Stimulated activated effector memory CD8-positive, alpha-beta T cell treated with anti-CD3 and anti-CD28 coated beads, Interleukin-12 subunit alpha, Interleukin-12 subunit beta, amount 100 ng/mL, for 72 hours (primary cell): ENCODE measurements at regions not wholly inside any gene's neighbourhood (a gene's known extent, or its start where the extent isn't known, plus 50 kb on each side); places are given as distances from the start of the nearest gene placed in this dataset.

Experiments
- ATAC-seq: fragments of 150-1000 bp; cut with Tn5 transposase; 2 replicates; pipeline ENCODE4 v1.10.0; 2021
- DNase-seq, 2 donors: peaks; one replicate each; pipeline ENCODE4 v3.0.0; 2021 to 2022; ENCODE audit warnings: low spot score in 2 of 2
- H3K27ac Mint-ChIP-seq: one replicate; pipeline ENCODE4 v1.8.0; 2022; ENCODE audit warnings: mild to moderate bottlenecking, mixed read lengths
- H3K36me3 Mint-ChIP-seq: one replicate; pipeline ENCODE4 v1.8.0; 2022; ENCODE audit warnings: mild to moderate bottlenecking, mixed read lengths
- H3K4me1 Mint-ChIP-seq: one replicate; pipeline ENCODE4 v1.8.0; 2022; ENCODE audit warnings: mixed read lengths
- H3K4me3 Mint-ChIP-seq: one replicate; pipeline ENCODE4 v1.8.0; 2022; ENCODE audit warnings: mild to moderate bottlenecking, mixed read lengths
- H3K9me3 Mint-ChIP-seq: one replicate; pipeline ENCODE4 v1.8.0; 2022; ENCODE audit warnings: mixed read lengths

DNA sequence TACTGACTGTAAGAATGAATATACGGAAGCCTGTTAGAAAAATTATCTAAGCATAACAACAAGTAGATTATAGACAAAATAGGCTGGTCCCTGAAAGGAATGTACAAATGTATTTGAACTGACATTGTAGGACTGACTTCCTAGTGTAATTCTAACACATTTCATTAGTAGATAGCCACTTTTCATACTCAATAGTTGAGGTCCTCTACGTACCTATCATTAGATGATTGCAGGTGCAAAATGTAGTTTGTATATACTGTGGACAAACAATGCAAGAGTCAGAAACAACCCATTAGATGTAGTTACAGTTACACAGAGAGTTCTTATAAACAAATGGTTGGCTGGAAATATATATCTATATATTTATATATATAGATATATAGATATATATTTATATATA lies 402.3 kb upstream of the SLITRK6 start:
- Mint-ChIP-seq H3K9me3 (peaks cover under 1% of the 10 kb centered on the region), H3K36me3 (no peaks in the 10 kb centered on the region), H3K27ac (no peak overlapping the region), H3K4me1 (no peaks in the 10 kb centered on the region), H3K4me3 (no peak overlapping the region)
- no peak for DNase-seq
- peak; percentile 44 for ATAC-seq

DNA sequence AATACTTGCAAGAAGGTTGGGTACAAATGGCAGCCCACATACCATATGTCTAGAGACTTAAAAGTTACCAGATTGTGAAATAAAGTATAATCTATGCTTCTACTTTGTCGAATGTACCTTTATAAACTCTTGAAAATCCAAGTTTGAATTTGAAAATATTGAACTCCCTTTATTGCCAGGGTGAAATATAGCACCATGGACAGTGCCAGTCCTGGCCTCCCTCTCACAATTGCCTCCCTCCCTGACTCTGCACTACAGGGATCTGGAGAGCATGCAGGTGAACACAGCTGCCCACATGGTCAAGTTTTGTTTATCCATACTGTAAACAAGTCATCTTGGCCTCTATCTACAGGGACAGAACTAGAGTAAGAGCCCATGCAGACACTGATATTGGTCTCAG lies 394.1 kb upstream of the SLITRK6 start:
- Mint-ChIP-seq H3K4me3 (no peak overlapping the region), H3K9me3 (peaks cover 7% of the 10 kb centered on the region), H3K27ac (no peak overlapping the region), H3K36me3 (no peaks in the 10 kb centered on the region), H3K4me1 (no peaks in the 10 kb centered on the region)
- ATAC-seq (no peak), DNase-seq (no peak)

DNA sequence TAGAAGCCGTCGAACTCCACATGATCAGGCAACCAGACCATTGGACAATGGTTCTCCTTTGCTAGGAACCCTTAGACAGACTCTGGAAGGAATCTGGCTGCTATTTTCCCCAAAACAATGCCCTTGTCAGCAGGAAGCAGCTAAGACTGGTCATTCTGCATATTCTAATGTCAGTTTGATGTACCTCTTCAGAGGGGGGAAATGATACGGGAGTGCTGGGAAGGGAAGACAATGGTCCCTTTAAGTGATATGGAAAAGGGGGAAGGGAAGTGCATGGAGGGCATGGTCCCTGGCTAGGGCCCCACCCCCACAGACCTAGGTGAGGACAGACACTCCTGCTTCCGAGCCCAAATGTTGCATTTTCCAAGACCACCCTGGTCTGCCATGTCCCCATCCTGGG lies 389.0 kb upstream of the SLITRK6 start:
- no peaks in the 10 kb centered on the region for H3K4me1 Mint-ChIP-seq
- DNase-seq (no peak), ATAC-seq (no peak)
- no peak overlapping the region for H3K4me3 Mint-ChIP-seq
- H3K36me3 Mint-ChIP-seq: no peaks in the 10 kb centered on the region
- peaks cover 12% of the 10 kb centered on the region for H3K9me3 Mint-ChIP-seq
- H3K27ac Mint-ChIP-seq: no peak overlapping the region

DNA sequence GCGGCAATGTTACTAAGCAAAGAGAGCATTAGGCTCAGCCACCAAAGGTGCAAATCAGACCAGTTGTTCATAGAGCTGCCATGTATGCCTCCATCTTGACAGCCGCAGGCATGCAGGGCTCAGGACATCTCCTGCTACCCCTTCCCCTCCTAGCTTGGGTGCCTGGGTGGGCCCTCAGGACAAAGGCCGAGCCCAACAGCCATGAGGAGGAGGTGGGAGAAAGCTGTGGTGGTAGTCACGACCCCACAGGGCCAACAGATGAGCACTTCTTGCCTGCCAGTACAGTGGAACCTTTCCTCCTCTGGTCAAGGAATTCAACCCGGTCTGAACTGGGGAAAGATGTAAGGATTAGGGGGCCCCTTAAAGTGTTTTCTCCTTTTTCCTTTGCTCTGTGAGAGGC lies 386.4 kb upstream of the SLITRK6 start:
- H3K4me1 Mint-ChIP-seq: no peaks in the 10 kb centered on the region
- H3K27ac Mint-ChIP-seq: no peak overlapping the region
- no peaks in the 10 kb centered on the region for H3K36me3 Mint-ChIP-seq
- H3K9me3 Mint-ChIP-seq: peaks cover 16% of the 10 kb centered on the region
- DNase-seq (no peak), ATAC-seq (no peak)
- H3K4me3 Mint-ChIP-seq: no peak overlapping the region

DNA sequence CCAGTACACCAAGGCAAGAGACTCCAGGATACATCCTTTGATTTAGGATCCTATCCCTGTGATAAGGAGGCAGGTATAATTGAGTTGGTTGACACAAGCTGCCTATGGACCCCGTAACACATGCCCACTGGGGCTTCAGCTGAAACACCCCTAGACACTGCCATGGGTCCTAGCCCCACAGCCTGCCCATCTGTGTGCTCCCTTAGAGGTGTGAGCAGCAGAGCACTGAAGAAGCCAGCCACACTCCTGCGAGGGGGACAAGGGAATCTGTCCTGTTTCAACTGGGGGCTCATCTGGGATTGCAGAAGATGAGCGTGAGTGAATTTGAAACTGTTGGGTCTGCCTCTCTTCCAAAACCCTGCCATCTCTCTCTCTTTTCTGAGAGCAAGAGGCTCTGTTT lies 385.9 kb upstream of the SLITRK6 start:
- peaks cover 16% of the 10 kb centered on the region for H3K9me3 Mint-ChIP-seq
- no peaks in the 10 kb centered on the region for H3K36me3 Mint-ChIP-seq
- no peaks in the 10 kb centered on the region for H3K4me1 Mint-ChIP-seq
- H3K4me3 Mint-ChIP-seq: no peak overlapping the region
- DNase-seq (no peak), ATAC-seq (peak; percentile 39)
- H3K27ac Mint-ChIP-seq: no peak overlapping the region

DNA sequence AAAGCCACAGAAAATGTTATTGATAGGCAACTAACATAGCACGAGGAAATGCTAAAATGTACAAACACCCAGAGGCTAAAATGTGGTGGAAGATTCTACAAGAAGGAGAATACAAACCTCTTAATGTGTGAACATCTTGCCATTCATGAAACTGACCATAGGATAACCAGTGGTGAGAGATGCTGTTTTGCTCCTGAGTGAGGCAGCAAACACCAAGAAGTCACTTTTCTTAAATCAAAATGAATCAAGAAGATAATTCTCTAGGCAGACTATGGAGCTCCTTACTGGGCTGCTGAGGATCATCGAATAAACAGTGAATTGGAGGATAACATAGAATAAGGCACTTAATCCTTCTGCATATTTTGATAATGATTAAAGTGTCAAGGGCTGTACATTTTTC lies 375.4 kb upstream of the SLITRK6 start:
- Mint-ChIP-seq H3K27ac (no peak overlapping the region), H3K36me3 (no peaks in the 10 kb centered on the region), H3K4me1 (no peaks in the 10 kb centered on the region), H3K9me3 (no peaks in the 10 kb centered on the region), H3K4me3 (no peak overlapping the region)
- no peak for ATAC-seq
- DNase-seq: no peak

DNA sequence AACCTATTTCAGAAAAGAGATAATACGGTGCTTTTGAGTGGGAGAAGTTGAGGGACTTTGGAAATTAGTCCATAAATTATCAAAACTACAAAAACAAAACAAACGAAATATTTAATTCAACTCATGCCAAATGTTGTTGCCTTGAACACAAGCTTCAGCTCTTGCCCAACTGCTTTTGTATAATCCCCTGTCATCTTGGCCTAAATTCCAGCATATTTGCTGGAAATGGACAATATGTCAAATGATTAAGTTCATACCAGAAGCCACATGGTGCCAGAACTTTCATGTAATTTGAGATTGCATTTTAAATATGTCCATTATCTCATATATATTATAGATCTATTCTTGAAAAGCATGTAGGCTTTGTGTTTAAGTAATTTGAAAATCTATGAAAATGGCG lies 373.7 kb upstream of the SLITRK6 start:
- no peak for ATAC-seq
- Mint-ChIP-seq H3K9me3 (no peaks in the 10 kb centered on the region), H3K36me3 (no peaks in the 10 kb centered on the region), H3K4me1 (no peaks in the 10 kb centered on the region), H3K4me3 (no peak overlapping the region), H3K27ac (no peak overlapping the region)
- DNase-seq: no peak

DNA sequence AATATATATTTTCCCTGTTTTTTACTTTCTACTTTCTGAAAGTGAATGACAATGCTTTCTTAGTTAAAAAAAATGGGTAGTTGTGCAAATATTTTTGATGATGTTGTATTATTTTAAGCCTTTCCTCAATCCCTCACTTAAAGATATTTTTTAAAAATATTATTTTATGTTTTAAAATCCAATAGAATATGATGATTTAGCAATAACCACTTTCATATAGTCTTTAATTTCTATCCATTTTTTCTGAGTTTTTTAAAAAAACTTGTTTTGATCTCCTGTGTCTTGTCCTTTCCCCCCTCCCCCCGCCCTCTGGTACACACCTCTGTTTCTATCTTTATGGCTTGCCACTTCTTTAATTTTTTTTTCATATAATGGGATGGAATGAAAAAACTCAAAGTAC lies 362.0 kb upstream of the SLITRK6 start:
- no peak for ATAC-seq
- H3K9me3 Mint-ChIP-seq: no peaks in the 10 kb centered on the region

DNA sequence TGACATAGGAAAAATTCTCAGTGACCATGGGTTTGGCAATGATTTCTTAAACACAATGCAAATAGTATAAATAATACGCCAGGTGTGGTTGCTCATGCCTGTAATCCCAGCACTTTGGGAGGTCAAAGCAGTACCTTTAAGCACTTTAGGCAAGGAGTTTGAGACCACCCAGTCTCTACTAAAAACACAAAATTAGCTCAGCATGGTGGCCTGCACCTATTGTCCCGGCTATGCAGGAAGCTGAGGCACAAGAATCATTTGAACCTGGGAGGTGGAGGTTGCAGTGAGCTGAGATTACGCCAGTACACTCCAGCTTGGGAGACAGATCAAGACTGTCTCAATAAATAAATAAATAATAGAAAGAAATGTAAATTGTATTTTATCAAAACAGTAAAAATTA lies 356.5 kb upstream of the SLITRK6 start:
- no peak for DNase-seq
- no peaks in the 10 kb centered on the region for H3K4me1 Mint-ChIP-seq
- H3K9me3 Mint-ChIP-seq: peaks cover 6% of the 10 kb centered on the region
- no peak overlapping the region for H3K27ac Mint-ChIP-seq
- no peaks in the 10 kb centered on the region for H3K36me3 Mint-ChIP-seq
- H3K4me3 Mint-ChIP-seq: no peak overlapping the region
- ATAC-seq: no peak

More for the DNA sequence above, 362.0 kb upstream of the SLITRK6 start:
- no peaks in the 10 kb centered on the region for H3K36me3 Mint-ChIP-seq
- H3K27ac Mint-ChIP-seq: no peak overlapping the region
- DNase-seq: no peak
- no peak overlapping the region for H3K4me3 Mint-ChIP-seq
- no peaks in the 10 kb centered on the region for H3K4me1 Mint-ChIP-seq

DNA sequence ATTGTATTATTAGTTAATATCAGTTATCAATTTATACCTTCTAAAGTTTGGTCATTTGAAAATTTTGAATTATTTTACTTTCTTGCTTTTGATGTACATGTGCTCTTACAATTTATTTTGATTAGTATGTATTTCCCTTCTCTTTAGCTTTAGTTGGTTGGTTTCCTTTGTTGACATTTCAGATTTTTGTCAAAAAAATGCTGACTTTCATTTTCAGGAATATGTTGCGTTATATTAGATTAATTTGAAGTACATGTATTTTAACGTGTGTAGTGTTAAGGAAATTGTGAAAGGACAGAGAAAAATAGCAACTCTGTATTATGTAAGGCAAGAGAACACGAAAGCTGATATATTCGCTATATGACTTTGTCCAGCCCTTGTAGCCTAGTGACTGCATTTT lies 342.9 kb upstream of the SLITRK6 start:
- Mint-ChIP-seq H3K27ac (no peak overlapping the region), H3K9me3 (peaks cover 2% of the 10 kb centered on the region), H3K4me1 (no peaks in the 10 kb centered on the region), H3K36me3 (no peaks in the 10 kb centered on the region), H3K4me3 (no peak overlapping the region)
- no peak for DNase-seq
- no peak for ATAC-seq

DNA sequence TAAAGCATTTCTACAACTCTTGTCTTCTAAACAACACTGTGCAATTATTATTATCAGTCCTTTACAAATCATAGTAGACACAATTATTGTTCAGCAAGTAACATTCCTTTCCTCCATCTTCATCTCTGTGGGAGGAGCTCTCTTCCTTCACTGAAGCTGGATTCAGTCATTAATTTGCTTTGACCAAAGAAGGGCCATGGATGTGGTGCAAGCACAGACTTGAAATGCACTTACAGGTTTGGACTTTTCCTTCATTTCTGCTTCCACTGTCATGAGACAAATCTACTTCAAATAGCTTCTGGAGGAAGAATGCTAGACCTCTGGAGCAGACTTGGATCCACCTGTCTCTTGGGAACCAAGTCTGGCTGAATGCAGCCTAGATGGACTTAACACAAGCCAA lies 336.6 kb upstream of the SLITRK6 start:
- no peak for DNase-seq
- no peak for ATAC-seq
- no peaks in the 10 kb centered on the region for H3K36me3 Mint-ChIP-seq
- H3K4me3 Mint-ChIP-seq: no peak overlapping the region
- H3K27ac Mint-ChIP-seq: no peak overlapping the region
- no peaks in the 10 kb centered on the region for H3K9me3 Mint-ChIP-seq
- H3K4me1 Mint-ChIP-seq: no peaks in the 10 kb centered on the region

DNA sequence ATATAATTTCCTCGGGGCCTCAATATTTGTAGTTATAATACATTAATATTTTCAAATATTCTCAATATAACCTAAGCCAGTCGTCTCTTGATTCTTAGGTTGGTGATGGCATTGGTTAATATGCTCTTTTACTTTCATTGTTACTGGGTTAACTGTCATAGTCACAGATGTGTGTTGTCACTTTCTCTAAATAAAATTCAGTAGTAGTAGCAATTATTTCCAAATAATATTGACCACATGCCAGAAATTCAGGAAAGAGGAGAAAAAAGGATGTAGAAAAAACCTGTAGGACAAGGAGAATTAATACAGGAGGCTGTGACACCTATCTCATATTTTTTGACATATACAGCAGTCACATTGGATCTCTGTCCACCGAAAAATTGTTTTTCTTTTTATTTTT lies 322.7 kb upstream of the SLITRK6 start:
- DNase-seq: no peak
- Mint-ChIP-seq H3K4me3 (no peak overlapping the region), H3K9me3 (peaks cover 8% of the 10 kb centered on the region), H3K36me3 (no peaks in the 10 kb centered on the region), H3K27ac (no peak overlapping the region), H3K4me1 (no peaks in the 10 kb centered on the region)
- no peak for ATAC-seq

DNA sequence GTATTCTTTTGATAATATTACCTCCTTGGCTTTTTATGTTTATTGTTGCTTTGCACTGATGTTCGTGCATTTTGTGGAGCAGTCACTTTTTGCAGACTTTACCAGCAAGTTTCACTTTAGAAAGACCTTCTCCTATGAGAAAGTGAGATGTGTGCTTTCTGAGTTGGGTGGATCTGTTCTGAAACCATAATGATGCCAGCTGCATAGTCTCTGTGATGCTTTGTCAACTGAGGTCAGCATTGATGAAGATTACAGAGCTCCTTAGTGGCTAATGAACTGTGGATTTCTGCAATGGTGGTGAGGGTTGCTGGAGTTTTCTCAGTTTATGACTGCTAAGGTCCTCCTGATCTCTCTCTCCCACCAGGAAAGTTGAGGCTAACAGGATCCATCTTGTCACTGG lies 309.9 kb upstream of the SLITRK6 start:
- Mint-ChIP-seq H3K4me1 (no peaks in the 10 kb centered on the region), H3K4me3 (no peak overlapping the region), H3K9me3 (peaks cover 22% of the 10 kb centered on the region), H3K36me3 (no peaks in the 10 kb centered on the region), H3K27ac (no peak overlapping the region)
- DNase-seq: no peak
- ATAC-seq: no peak

DNA sequence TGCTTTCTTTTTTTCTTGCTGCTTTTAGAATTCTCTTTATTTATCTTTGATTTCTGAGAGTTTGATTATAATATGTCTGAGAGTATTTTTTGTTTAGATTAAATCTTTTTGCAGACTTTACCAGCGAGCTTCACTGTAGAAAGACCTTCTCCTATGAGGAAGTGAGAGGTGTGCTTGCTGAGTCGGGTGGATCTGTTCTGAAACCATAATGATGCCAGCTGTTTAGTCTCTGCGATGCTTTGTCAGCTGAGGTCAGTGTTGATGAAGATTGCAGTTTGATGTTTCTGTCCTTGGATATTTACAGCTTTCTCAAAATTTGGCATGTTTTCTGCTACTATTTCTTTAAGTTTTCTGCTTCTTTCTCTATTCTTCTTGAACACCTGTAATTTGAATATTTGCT lies 309.1 kb upstream of the SLITRK6 start:
- Mint-ChIP-seq H3K9me3 (peaks cover 26% of the 10 kb centered on the region), H3K4me3 (no peak overlapping the region)
- ATAC-seq: no peak

DNA sequence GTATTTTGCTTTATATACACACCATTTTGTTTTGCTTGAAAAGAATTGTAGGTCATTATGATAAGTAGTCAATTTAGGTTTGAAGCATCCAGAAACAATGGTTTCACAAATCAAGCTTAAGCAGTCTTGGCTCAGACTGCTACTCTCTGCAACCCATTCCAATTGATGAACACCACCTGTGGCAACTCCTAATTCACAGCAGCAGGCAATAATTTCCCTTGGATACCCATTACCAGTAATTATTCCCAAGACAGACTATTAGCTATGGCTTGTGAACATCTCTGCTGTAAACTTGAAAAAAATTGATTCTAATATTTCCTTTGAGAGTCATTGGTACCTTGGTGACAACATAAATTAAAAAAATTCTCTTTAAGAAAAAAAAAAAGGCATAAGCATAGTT lies 299.3 kb upstream of the SLITRK6 start:
- no peaks in the 10 kb centered on the region for H3K4me1 Mint-ChIP-seq
- H3K4me3 Mint-ChIP-seq: no peak overlapping the region
- no peak overlapping the region for H3K27ac Mint-ChIP-seq
- DNase-seq: no peak
- ATAC-seq: no peak
- peaks cover 4% of the 10 kb centered on the region for H3K9me3 Mint-ChIP-seq
- H3K36me3 Mint-ChIP-seq: no peaks in the 10 kb centered on the region

More for the DNA sequence above, 309.1 kb upstream of the SLITRK6 start:
- H3K36me3 Mint-ChIP-seq: no peaks in the 10 kb centered on the region
- H3K27ac Mint-ChIP-seq: no peak overlapping the region
- H3K4me1 Mint-ChIP-seq: no peaks in the 10 kb centered on the region
- no peak for DNase-seq

DNA sequence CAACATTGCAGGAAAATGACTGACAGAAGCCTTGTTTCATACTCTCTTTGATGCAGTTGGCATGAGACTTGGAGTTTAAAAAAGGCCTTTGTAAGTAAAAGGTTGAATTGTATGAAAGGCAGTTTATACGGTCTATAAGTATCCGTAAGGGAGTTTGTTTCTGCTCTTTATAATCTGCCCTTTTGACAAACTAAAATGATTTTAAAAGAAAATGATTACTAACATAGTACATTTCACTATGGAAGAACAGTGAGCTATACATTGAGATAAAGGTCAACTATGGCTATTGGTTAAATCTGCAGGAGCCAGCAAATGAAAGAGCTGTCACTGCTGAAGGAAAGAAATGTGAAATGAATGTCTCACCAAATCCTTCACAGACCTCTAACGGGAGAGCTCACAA lies 296.1 kb upstream of the SLITRK6 start:
- Mint-ChIP-seq H3K4me1 (no peaks in the 10 kb centered on the region), H3K4me3 (no peak overlapping the region), H3K36me3 (no peaks in the 10 kb centered on the region), H3K9me3 (peaks cover 4% of the 10 kb centered on the region), H3K27ac (no peak overlapping the region)
- no peak for DNase-seq
- no peak for ATAC-seq

DNA sequence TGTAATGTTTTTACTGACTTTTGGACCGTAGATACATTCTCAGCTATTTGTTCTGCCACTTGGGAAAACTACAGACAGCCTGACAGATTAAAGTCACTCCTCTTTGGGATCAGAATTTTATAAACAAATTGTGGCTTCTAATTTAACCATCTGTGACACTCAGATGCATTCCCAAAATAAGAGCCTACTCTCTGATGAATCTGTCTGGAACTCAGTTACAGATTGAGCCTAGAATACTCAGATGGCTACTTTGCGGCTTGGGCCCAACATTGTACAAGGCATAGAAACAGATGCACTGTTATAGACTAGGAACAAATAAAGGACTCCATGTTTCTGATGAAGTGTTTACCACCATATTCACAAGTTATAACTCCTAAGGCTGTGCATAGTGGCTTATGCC lies 291.0 kb upstream of the SLITRK6 start:
- ATAC-seq: no peak
- DNase-seq: no peak
- Mint-ChIP-seq H3K4me3 (no peak overlapping the region), H3K9me3 (peaks cover 4% of the 10 kb centered on the region), H3K4me1 (no peaks in the 10 kb centered on the region), H3K36me3 (no peaks in the 10 kb centered on the region), H3K27ac (no peak overlapping the region)
